ENCODE measurements at regions not wholly inside any gene's neighbourhood (a gene's known extent, or its start where the extent isn't known, plus 50 kb on each side); places are given as distances from the start of the nearest gene placed in this dataset.

- DNase-seq: no peak
- WGBS, 4 donors: 77 to 89% (median 84%) methylated on average over 2 of the region's 2 CpGs
- intact Hi-C loops (cut with DNase I): no loop called here
- no peaks in the 10 kb centered on the region for H3K9me3 ChIP-seq (replicated peaks in 1 of 3)
- no peak overlapping the region for H3K4me3 ChIP-seq
- H3K4me1 ChIP-seq (replicated peaks in 1 of 2): no peaks in the 10 kb centered on the region
- no peak overlapping the region for H3K27ac ChIP-seq
- no peaks in the 10 kb centered on the region for H3K36me3 ChIP-seq (replicated peaks in 1 of 2)
- TF ChIP-seq CTCF (IDR thresholded peaks at IDR 0.05) (no peak), POLR2A (IDR thresholded peaks at IDR 0.05) (no peak)
- H3K27me3 ChIP-seq: no peaks in the 10 kb centered on the region
These were observed 171.4 kb downstream of the ASB9 start for GRCh38 chrX:15098505-15098904.

DNA sequence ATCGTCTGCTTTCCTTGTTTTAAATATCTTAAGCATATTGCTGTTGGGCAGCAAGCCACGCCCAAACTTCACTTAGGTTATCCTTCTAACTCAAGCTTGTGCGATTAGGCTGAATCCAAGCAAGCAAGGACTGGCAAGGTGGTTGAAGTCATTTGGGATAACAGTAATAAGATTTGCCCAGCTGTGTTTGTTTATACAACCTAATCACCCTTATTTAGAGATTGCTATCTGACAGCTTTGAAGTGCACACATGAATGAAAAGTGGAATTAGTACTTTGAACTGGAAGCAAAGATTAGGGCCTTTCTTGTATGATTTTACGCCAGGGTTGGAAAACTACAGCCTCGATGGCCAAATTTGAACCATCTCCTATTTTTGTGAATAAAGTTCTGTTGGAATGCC, 182.1 kb downstream of the ASB9 start:
- no peak for TF ChIP-seq CTCF (IDR thresholded peaks at IDR 0.05)
- no peak for TF ChIP-seq POLR2A (IDR thresholded peaks at IDR 0.05)
- H3K4me1 ChIP-seq (replicated peaks in 1 of 2): no peaks in the 10 kb centered on the region
- H3K36me3 ChIP-seq (replicated peaks in 1 of 2): no peaks in the 10 kb centered on the region
- 66 to 74% (median 68%) methylated on average over 5 of the region's 5 CpGs for WGBS, 4 donors
- H3K9me3 ChIP-seq (replicated peaks in 1 of 3): no peaks in the 10 kb centered on the region
- DNase-seq: no peak
- no peaks in the 10 kb centered on the region for H3K27me3 ChIP-seq
- H3K27ac ChIP-seq: no peak overlapping the region
- H3K4me3 ChIP-seq: no peak overlapping the region
- intact Hi-C loops (cut with DNase I): no loop called here

GRCh38 chrX:15073313-15073712, 196.6 kb downstream of the ASB9 start:
- no peak for DNase-seq
- Histone ChIP-seq H3K9me3 (replicated peaks in 1 of 3) (no peaks in the 10 kb centered on the region), H3K36me3 (replicated peaks in 1 of 2) (no peaks in the 10 kb centered on the region), H3K27ac (no peak overlapping the region), H3K4me3 (no peak overlapping the region), H3K4me1 (replicated peaks in 1 of 2) (no peaks in the 10 kb centered on the region), H3K27me3 (no peaks in the 10 kb centered on the region)
- no peak for TF ChIP-seq CTCF (IDR thresholded peaks at IDR 0.05)
- TF ChIP-seq POLR2A (IDR thresholded peaks at IDR 0.05): no peak
- intact Hi-C loops (cut with DNase I): no loop called here
- 46 to 66% (median 55%) methylated on average over 4 to 7 of the region's 7 CpGs for WGBS, 4 donors

DNA sequence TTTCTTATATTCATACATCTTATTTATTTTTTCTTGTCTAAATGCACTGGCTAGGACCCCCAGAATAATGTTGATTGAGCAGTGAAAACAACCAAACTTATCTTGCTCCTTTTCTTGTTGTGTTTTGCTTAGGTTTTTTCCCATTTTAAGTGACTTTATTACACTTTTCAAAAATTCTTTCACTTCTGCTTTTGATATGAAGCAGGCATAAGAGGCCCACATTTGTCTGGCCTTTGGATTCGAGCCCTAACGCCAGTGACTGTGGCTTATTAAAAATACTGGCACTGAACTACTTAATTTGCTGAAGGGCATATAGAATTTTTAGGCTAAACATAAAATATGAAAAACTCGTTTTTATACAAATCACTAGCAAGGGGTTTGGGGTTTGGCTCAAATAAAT, 197.0 kb downstream of the ASB9 start:
- TF ChIP-seq POLR2A (IDR thresholded peaks at IDR 0.05): no peak
- no peak for TF ChIP-seq CTCF (IDR thresholded peaks at IDR 0.05)
- intact Hi-C loops (cut with DNase I): no loop called here
- no peaks in the 10 kb centered on the region for H3K9me3 ChIP-seq (replicated peaks in 1 of 3)
- no peaks in the 10 kb centered on the region for H3K4me1 ChIP-seq (replicated peaks in 1 of 2)
- no peak overlapping the region for H3K27ac ChIP-seq
- H3K27me3 ChIP-seq: no peaks in the 10 kb centered on the region
- 53 to 68% (median 59%) methylated on average over 3 of the region's 3 CpGs for WGBS, 4 donors
- no peak for DNase-seq
- no peaks in the 10 kb centered on the region for H3K36me3 ChIP-seq (replicated peaks in 1 of 2)
- H3K4me3 ChIP-seq: no peak overlapping the region

Data from adrenal gland (tissue), 9 donors.